ENCODE measurements at regions not wholly inside any gene's neighbourhood (a gene's known extent, or its start where the extent isn't known, plus 50 kb on each side); places are given as distances from the start of the nearest gene placed in this dataset.
"Not testable (repeated sequence)": the region's sequence is repeated elsewhere in the genome, so short reads cannot be mapped to it uniquely, and the experiment has no call there.

GRCh38 chr2:87610974-87611373, 136.9 kb upstream of the PLGLB2 start:
- not testable (repeated sequence) for DNase-seq (ENCODE audit: low spot score)

GRCh38 chr2:87611416-87611815, 136.5 kb upstream of the PLGLB2 start:
- not testable (repeated sequence) for DNase-seq (ENCODE audit: low spot score)

- DNase-seq (ENCODE audit: low spot score), result not testable (repeated sequence)
Measured at GRCh38 chr2:87611956-87612355, 135.9 kb upstream of the PLGLB2 start.

GRCh38 chr2:87614829-87615434, 133.0 kb upstream of the PLGLB2 start:
- not testable (repeated sequence) for DNase-seq (ENCODE audit: low spot score)

- not testable (repeated sequence) for DNase-seq (ENCODE audit: low spot score)
Measured at GRCh38 chr2:87619121-87619520, 128.8 kb upstream of the PLGLB2 start.

- DNase-seq (ENCODE audit: low spot score), result not testable (repeated sequence)
Measured at GRCh38 chr2:87621139-87621538, 126.7 kb upstream of the PLGLB2 start.

- not testable (repeated sequence) for DNase-seq (ENCODE audit: low spot score)
Measured at GRCh38 chr2:87622720-87623119, 125.2 kb upstream of the PLGLB2 start.

- not testable (repeated sequence) for DNase-seq (ENCODE audit: low spot score)
Measured at GRCh38 chr2:87629491-87630458, 118.1 kb upstream of the PLGLB2 start.

GRCh38 chr2:87630892-87631291, 117.0 kb upstream of the PLGLB2 start:
- DNase-seq (ENCODE audit: low spot score), result not testable (repeated sequence)

GRCh38 chr2:87631402-87631801, 116.5 kb upstream of the PLGLB2 start:
- not testable (repeated sequence) for DNase-seq (ENCODE audit: low spot score)

- not testable (repeated sequence) for DNase-seq (ENCODE audit: low spot score)
Measured at GRCh38 chr2:87633287-87633963, 114.5 kb upstream of the PLGLB2 start.

- not testable (repeated sequence) for DNase-seq (ENCODE audit: low spot score)
Measured at GRCh38 chr2:87634106-87634505, 113.8 kb upstream of the PLGLB2 start.

GRCh38 chr2:87634971-87635650, 112.8 kb upstream of the PLGLB2 start:
- DNase-seq (ENCODE audit: low spot score), result not testable (repeated sequence)

- not testable (repeated sequence) for DNase-seq (ENCODE audit: low spot score)
Measured at GRCh38 chr2:87636246-87636645, 111.6 kb upstream of the PLGLB2 start.

GRCh38 chr2:87636735-87637134, 111.2 kb upstream of the PLGLB2 start:
- not testable (repeated sequence) for DNase-seq (ENCODE audit: low spot score)

- DNase-seq (ENCODE audit: low spot score), result not testable (repeated sequence)
Measured at GRCh38 chr2:87637249-87637990, 110.5 kb upstream of the PLGLB2 start.

- not testable (repeated sequence) for DNase-seq (ENCODE audit: low spot score)
Measured at GRCh38 chr2:87638114-87638807, 109.6 kb upstream of the PLGLB2 start.

- not testable (repeated sequence) for DNase-seq (ENCODE audit: low spot score)
Measured at GRCh38 chr2:87638872-87639271, 109.0 kb upstream of the PLGLB2 start.

- DNase-seq (ENCODE audit: low spot score), result not testable (repeated sequence)
Measured at GRCh38 chr2:87639801-87640440, 108.0 kb upstream of the PLGLB2 start.

Measured in HuH-7.5 (cell line).